Posterior cingulate gyrus (tissue), 11 donors: ENCODE measurements at regions not wholly inside any gene's neighbourhood (a gene's known extent, or its start where the extent isn't known, plus 50 kb on each side); places are given as distances from the start of the nearest gene placed in this dataset.

Experiments
- DNase-seq, 10 donors: peaks; one replicate each; pipeline versions ENCODE4 v3.0.0 to v3.0.0-alpha.2; 2020 to 2021; ENCODE audit warnings: mixed read lengths in 3 of 10
- intact Hi-C: fragments of 100-400 bp; cut with DNase I; formaldehyde crosslinking; loops from one replicate; pipeline ENCODE4 v1.15.1; 2023

DNA sequence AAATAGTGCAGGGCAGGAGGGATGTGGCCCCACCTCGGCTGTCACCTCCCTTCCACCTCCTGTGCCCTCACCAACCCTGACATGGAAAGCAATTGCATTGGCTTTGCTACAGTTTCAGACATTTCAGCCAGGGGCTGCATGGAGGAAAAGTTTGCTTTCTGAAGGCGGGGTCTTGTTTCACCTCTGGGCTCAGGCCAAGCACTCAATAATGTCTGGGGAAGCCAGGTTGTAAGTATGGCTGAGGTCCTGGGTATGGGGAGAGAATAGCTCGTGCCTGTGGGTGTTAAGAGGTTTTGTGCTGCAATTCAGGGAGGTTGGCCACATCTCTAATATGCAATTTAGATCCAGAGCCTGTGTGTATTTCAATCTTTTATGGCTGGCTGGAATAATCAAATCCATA is 238.4 kb upstream of the MKI67 start:
- DNase-seq: no peak
- intact Hi-C loops: no loop called here

DNA sequence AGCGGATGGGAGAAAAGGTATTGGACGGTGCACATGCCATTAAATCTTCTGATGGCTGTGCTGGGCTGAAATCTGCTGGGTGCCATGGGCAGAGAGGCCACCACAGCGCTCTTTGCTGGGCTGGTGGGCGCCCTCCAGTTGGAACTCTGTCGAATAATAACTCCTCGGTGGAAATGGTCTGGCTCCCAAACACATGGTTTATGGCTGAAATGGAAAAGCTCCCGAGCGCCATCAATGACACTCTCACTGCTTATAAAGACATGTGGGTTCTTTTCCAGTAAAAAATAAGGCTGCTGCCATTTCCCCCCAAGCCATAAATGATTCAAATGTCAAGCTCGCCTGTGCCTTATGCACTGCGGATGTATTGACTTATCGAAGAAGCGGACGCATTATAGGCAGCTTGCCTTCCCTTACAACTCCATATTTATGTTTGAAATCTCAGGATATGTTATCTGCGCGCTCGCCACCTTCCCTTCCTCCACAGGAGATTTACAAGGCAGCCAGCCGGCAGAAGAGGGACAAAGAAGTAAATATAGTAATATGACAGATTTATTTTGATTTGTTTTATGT is 239.0 kb upstream of the MKI67 start:
- intact Hi-C loops: no loop called here
- DNase-seq: no peak

DNA sequence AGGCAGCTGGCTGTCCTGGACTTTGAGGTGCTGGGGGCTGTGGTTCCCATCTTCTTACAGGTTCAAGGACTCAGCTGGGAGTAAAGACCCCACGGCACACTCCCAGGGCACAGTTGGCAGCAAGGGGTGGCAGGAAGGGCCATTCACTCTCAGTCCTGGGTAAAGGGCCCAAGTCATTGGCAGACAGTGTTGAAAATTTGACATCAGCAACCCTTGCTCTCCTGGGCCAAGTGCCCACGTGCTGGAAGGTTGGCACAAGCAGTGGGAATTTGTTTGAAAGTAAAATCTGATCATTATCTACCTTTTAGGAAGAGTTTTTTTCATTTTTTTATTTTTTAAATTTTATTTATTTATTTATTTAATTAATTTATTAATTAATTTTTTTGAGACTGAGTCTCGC is 241.6 kb upstream of the MKI67 start:
- DNase-seq: no peak
- intact Hi-C loops: no loop called here

DNA sequence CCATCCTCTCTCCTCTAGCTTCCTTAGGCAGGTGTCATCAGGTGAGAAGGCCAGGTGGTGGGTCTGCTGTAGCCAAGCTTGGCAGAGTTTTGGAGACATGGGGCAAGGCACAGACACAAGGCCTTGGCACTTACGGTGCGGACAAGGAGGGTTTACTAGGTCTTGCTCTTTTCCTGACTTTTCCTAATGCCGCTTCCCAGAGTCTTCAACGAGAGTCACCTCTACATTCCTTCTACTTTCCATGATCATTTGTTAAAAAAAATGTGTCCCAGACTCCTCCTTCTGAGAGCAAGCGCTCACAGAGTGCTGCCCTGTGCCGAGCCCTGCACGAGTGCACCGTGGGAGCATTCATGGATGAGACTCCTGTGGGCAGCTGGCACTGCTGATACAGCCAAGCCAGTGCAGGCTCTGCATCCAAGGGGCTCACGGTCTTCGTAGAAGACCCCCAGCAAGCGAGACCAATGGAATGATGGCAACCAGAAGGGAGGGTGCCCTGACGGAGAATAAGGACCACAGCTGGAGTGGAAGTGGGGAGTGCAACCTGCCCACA is 243.0 kb upstream of the MKI67 start:
- intact Hi-C loops: no loop called here
- no peak for DNase-seq

DNA sequence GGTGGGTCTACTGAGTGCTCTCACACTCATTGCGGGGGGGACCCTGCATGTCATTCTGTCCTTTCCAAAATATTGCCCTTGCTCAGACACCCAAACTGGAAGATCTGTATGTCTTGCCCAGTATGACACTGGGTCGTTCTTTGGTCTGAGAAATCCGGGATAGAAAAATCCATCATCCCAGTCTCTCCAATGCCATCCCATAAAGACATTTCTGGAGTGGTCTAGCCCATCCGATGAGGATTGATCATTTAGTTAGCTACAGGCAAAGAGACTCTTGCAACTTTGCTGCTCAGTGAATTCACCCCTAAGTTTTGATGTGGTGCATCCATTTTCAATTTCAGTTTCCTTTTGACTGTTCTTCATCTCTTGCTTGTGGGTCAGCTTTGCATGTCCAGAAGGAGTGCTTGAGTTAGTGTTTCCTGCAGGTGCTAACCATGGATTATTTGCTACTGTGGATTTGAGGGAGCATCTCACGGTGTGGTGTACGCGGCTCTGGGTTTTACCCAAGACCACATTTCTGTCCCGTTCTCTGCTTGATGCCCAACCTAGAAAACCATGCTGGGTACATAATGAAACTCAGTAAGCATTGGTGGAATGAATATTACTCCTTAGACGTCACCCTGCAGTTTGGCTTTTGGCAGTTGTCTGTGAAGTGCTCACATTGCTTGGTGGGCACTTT is 247.0 kb upstream of the MKI67 start:
- intact Hi-C loops: no loop called here
- DNase-seq: no peak

DNA sequence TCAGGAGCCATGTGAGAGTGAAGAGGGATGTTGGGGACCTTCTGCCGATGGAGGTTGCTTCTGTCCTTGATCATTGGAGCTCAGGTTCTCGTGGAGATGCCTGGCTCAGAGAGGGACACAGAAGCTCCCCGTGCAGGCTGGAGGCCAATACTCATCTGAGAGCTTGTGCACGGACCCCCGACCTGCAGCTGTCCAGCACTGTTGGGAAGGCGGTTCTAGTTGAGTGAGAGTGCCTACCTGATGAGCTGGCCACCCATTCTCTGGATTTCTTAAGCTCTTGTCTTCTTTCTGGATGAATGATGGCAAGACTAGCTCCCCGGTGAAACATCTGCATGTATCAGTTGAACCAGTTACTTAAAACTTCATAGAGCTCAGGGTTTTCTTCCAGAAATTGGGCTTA is 247.6 kb upstream of the MKI67 start:
- no peak for DNase-seq
- intact Hi-C loops: no loop called here

DNA sequence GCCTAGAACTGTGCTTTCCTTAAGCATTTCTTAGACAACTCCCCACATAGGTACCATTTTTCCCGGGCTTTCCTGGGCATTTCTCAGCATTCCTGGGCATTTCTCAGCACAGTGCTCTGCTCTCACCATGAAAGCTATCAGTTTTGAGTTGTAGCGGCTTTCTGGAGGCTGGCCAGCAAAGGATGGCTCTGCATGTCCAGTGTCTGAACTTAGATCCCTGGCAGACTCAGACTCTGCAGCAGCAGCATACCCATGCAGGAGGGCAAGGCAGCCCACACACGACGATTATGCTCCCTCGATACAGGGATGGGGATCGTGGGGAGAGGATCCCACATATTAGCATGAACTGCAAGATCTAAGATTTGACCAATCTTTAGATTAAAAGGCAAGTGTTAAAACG is 248.9 kb upstream of the MKI67 start:
- intact Hi-C loops: no loop called here
- DNase-seq: no peak

DNA sequence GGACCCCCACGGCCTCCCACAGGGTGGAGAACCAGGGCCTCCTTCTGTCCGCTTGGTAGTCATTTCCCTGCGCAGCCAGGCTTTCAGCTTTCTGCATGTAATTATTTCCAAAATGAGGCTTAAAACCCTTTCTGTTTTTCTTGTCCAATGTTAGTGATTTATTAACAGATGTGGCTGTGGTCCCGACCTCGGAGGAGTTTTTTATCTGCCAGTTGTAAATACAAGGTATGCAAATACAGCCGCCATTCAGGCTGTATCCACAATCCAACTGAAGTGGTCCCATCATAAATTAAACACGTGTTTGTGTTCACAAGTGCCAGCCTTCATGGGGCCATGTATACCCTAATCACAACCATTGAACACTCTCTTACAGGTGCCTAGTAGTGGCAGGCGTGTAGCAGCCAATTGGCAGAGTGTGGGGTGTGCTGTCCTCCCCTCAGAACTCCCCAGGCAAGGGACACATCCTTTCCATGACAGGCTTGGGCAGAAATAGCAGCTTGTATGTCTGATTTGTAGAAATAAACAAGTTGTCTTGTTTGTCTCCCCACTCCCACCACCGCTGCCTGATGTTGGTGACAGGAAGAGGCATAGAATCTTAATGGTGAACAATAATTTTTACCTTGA is 251.3 kb upstream of the MKI67 start:
- intact Hi-C loops: no loop called here
- DNase-seq: no peak

DNA sequence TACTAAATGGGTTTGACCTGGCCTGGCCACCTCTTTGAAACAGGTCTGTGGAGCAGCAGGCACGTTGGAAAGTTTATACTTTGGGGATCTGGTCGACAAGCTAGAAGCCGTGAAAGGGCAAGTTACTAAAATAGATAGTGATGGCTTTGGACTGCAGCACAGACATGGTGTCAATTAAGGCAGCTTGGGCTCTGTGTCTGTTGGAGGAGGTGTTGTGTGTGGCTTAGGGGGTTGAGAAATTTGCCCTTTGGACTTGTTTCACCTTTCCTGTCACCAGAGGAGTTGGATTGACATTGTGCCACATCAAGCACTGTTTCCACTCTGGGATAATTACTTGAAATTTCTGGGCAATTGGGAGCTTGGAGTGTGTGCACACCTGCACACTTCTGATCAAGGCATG is 251.8 kb upstream of the MKI67 start:
- DNase-seq: no peak
- intact Hi-C loops: no loop called here

DNA sequence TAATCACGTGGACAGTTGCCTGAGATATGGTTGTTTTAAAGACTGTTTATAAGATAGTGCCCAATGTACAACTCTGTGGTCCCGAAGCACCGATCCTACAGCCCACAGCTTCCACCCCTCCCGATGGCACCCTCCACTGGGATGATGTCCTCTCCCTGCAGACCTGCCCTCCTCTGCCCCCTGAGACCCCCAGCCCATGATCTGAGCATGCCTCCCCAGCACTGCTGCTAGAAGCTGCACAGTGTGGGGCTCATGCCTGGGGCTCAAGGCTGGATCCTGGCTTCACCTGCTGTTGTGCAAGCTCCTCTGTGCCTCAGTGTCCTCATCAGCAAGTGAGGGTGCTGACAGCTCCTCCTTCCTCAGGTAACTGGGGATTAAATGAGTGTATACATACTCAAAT is 254.7 kb upstream of the MKI67 start:
- no peak for DNase-seq
- intact Hi-C loops: no loop called here

DNA sequence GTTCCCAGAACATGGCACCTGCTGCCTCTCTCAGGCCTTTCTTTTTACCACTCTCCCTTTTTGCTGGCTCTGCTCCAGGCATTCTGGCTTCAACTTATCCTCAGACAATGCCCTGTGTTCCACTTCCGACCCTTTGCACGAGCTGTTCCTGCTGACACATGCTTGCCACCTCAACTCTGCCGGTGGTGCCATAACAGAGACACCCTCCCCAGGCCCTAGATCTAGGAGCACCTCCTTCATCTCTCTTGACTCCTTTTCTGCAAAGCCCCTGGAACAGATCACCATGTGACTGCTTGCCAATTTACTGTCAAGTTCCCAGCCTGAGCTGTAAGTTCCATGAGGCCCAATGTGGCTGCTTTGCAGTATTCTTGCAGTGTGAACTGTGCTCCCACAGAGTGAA is 256.0 kb upstream of the MKI67 start:
- intact Hi-C loops: no loop called here
- no peak for DNase-seq

DNA sequence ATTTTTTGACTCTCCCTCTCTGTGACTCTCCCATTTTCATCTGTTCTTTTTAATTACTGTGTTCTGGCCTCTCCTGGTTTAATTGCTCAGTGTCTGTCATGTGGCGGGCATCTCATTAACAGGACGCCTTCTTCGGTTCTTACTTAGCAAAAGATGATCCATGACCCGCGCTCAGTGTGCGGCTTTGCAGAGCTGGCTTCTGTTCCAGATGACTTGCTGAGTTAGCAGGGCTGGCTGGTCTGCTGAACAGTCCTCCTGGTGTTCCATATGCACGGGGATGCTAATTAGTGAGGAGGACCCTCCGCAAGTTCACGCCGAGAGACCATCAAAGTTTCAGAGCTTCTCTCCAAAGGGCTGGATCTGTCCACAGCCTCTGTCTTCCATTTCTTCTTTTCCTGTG is 258.6 kb upstream of the MKI67 start:
- no peak for DNase-seq
- intact Hi-C loops: no loop called here

DNA sequence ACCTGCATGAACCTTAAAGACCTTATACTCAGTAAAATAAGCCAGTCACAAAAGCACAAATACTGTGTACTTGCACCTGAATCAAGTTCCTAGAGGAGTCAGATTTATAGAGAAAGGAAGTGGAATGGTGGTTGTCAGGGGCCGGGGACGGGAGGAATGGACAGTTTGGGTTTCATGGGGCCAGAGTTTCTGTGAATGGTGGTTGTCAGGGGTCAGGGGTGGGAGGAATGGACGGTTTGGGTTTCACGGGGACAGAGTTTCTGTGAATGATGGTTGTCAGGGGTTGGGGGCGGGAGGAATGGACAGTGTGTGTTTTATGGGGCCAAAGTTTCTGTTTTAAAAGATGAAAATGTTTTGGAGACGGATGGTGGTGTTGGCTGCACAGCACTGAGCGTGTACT is 260.0 kb upstream of the MKI67 start:
- no peak for DNase-seq
- intact Hi-C loops: no loop called here

DNA sequence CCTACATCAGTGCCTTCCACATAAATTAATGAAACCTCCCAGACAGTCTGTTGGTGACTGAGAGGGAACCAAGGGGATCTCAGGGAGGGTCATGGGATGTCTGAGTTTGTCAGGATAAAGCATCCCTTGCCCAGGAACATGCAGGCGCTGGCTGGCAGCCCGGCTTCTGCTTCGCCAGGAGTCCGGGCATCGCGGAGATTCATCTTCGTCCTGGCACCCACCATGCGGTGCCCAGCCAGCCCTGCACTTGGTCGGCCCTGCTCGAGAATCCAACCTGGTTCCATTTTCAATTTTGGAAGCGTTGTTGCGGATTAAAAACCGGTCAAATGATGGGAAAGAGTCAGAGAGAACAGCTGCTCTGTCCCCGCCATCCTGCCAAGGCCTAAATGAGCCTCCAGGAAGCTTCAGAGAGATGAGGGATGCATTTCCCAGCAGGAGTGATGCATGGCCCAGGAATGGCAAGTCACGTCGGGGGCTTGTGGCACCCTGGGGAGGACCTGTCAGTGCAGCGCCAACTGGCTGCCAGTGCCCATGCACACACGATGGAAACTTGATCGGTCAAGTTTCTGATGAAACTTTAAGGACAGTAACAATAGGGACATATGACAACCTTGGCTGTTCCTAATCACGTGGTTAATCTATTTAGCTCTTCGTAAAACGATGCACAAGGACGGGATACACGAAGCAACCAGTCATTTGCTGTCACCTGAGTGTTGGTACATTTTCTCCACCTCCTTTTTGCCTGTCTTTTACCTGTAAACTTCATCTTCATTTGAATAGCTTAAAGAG is 260.8 kb upstream of the MKI67 start:
- no peak for DNase-seq
- intact Hi-C loops: no loop called here

DNA sequence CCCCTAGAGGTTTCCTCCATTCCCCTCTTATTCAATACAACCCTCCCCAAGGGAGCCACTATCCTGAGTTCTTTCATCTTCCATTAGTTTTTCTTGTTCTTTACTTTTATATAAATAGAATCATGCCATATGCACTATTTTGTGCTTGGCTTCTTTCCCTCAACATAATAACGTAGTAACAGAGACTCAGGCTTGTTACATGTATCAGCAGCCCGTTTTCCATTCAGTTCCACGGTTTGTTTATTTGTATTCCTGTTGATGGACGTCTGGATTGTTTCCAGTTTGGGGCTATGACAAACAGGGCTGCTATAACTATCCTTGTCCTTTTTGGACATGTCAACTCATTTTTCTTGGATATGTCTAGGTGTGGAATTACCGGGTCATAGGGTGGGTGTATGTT is 264.4 kb upstream of the MKI67 start:
- intact Hi-C loops: no loop called here
- no peak for DNase-seq

DNA sequence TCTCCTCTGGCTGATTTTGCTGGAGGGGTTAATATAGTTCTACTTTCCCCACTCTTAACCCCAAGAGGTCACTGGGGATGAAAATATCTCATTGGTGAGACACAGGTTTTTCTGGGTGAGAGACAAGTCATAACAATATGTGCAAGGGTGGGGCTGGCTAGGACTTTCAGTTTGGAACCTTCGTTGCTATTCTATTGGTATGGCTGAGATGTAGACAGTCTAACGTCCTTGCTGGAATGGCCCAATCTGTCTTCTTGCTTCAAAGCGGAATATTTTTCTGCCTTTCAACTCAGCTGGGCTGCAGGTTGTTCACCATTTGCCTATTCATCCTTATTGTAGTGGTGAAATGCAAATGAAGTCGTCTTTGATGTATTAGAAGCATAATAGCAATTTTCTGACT is 267.3 kb upstream of the MKI67 start:
- no peak for DNase-seq
- intact Hi-C loops: no loop called here

DNA sequence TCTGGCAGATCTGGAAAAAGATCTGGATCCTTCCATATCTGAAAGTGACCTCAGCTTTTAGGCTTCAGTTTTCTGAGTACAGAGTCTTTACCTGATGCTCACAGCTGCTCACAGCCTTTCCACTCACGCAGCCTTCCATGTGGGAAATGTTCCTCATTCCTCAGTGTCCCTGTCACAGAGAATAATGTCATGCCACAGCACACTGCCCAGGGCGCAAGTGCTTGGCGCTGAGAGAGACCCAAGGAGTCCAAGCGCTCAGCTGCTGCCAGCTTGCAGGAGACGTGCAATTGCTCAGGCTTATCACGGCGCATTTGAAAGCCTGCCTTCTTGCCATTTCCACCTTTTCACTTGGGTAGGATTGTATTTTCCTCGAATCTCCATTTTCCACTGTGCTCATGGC is 271.9 kb upstream of the MKI67 start:
- intact Hi-C loops: no loop called here
- no peak for DNase-seq

DNA sequence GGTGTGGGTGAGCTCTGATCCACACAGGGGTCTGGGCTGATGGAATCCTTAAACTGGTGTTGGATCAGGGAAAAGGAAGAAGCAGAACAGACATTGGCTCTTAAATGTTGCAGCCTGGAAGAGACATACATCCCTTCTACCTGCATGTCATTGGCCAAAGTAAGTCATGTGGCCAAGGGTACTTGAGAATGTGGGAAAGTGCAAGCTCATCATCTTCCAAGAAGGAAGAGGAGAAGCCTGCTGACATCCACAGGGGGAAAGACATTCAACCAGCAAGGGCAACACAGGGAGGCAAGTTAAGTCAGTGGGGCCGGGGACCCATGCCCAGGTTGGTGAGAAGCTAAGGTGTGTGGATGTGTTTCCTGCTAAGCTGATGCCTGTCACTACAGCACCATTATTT is 272.8 kb upstream of the MKI67 start:
- intact Hi-C loops: no loop called here
- DNase-seq: no peak

DNA sequence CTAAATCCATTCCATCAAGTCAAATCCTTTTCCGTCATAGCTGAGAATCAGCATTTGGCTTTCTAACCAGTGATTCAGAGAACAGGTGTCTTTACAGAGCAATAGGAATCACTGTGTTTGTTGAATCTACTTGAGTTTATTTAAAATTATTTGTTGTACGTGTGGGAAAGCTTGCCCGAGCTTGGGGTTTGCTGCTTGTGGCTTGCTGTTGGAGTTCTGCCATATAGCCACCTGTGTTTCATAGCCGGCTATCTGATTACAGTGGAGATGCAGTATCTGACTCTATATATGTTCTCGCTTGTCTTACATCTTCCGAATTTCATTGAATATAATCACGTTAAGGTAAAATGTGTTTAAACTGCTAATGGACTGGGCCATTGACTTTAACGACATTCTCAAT is 274.3 kb upstream of the MKI67 start:
- no peak for DNase-seq
- intact Hi-C loops: no loop called here

DNA sequence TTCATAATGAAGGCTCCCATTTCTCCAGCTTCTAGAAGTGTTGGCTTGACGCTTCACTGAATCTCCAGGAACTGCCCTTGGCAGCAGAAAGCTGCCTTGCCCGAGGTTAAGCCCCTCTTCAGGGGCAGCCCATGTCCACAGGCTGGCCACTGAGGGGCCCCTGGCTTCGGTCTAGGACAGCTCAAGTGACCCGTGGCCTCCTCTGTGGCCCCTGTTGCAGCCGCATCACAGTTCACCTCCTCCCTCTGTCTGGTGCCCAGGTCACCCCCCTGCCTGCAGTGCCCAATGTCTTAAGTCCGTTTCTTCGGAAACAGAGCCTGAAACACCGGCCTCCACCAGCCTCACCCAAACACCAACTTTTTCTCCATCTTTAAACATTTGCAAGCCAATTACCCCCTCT is 279.2 kb upstream of the MKI67 start:
- intact Hi-C loops: no loop called here
- DNase-seq: no peak

DNA sequence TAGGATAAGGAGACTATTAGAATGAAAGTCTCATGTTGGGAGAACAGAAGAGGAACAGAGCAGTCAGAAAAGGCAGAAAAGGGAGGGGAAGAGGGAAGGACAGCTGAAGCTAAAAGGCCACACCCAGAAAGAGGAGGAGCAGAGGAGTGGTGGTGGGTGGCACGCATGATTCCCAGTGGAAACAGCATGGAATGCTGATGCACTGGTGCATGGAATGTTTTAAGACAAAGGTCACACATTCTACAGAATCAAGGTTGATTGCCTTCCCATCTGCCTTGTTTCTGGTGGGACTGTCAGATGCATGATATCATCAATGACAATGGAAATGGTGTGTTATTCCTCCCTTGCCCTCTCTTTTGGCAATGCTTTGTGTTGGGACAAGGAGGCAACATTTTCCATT is 285.4 kb upstream of the MKI67 start:
- intact Hi-C loops: no loop called here
- no peak for DNase-seq

DNA sequence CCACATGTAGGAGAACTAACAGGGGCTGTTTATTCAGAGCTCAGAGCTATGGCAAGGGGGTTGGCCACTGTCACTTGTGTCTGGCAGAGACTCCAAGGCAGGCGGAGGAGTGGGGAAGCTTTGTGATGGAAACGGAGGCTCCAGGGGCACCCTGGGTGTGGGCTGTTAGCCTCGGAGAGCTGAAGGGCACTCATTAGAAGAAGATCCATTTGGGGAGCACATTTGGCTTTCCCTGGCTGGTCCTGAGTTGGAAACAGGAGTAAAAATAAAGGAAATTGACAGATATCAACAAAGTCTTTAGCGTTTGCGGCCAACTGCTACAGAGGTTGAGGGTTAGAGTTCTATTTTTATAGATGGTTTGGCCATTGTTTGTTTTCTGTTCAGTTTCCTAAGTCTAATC is 288.3 kb upstream of the MKI67 start:
- intact Hi-C loops: no loop called here
- no peak for DNase-seq
